ENCODE measurements at regions not wholly inside any gene's neighbourhood (a gene's known extent, or its start where the extent isn't known, plus 50 kb on each side); places are given as distances from the start of the nearest gene placed in this dataset.

DNA sequence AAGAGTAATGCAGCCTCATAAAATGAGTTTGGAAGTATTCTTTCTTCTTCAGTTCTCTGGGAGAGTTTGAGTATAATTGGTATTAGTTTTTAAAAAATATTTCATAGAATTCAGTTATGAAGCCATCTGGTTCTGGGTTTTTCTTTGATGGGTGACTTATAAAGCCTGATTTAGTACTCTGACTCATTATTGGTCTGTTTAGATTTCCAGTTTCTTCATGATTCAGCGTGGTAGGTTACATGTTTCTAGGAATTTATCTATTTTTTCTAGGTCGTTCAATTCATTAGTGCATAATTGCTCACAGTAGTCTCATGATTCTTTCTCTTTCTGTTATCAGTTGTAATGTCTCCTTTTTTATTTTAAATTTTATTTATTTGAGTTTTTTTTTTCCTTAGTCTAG is 111.2 kb downstream of the CEP44 start:
- H3K27me3 ChIP-seq (ENCODE audit: control insufficient read depth, insufficient read depth, low read length): no peaks in the 10 kb centered on the region
- H3K36me3 ChIP-seq (ENCODE audit: control insufficient read depth, insufficient read depth, low read length): no peaks in the 10 kb centered on the region
- ChIA-PET POLR2A (no interaction called here), CTCF (no interaction called here)
- DNase-seq (ENCODE audit: low read depth): peak; percentile 19
- no peak overlapping the region for H3K4me3 ChIP-seq (ENCODE audit: low read depth, low read length)
- TF ChIP-seq, protein P1, sequence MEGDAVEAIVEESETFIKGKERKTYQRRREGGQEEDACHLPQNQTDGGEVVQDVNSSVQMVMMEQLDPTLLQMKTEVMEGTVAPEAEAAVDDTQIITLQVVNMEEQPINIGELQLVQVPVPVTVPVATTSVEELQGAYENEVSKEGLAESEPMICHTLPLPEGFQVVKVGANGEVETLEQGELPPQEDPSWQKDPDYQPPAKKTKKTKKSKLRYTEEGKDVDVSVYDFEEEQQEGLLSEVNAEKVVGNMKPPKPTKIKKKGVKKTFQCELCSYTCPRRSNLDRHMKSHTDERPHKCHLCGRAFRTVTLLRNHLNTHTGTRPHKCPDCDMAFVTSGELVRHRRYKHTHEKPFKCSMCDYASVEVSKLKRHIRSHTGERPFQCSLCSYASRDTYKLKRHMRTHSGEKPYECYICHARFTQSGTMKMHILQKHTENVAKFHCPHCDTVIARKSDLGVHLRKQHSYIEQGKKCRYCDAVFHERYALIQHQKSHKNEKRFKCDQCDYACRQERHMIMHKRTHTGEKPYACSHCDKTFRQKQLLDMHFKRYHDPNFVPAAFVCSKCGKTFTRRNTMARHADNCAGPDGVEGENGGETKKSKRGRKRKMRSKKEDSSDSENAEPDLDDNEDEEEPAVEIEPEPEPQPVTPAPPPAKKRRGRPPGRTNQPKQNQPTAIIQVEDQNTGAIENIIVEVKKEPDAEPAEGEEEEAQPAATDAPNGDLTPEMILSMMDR (IDR thresholded peaks at IDR 0.05; ENCODE audit: insufficient read depth, low read depth, low read length): no peak

DNA sequence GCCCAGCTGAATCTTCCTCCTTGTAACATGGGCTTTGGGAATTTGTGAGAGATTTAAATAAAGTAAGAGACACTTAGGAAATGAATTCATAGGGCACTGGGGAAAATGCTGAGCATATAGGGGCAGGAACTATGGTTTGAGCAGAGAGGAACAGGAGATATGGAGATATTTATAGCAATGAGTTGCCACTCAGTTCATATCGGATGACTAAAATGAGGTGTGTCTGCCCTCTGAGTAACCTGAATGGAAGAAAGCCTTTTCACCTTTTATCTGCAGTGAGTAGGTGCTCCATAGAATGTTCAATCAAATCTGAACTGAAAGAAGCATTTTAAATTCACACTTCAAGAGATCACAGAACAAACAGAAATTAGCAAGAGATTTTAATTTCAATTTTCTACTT is 105.7 kb downstream of the CEP44 start:
- H3K4me3 ChIP-seq (ENCODE audit: low read depth, low read length): no peak overlapping the region
- H3K27me3 ChIP-seq (ENCODE audit: control insufficient read depth, insufficient read depth, low read length): no peaks in the 10 kb centered on the region
- no peak for DNase-seq (ENCODE audit: low read depth)
- H3K36me3 ChIP-seq (ENCODE audit: control insufficient read depth, insufficient read depth, low read length): no peaks in the 10 kb centered on the region
- POLR2A ChIA-PET: no interaction called here
- TF ChIP-seq, protein P1 (IDR thresholded peaks at IDR 0.05; ENCODE audit: insufficient read depth, low read depth, low read length): no peak
- CTCF ChIA-PET: no interaction called here

DNA sequence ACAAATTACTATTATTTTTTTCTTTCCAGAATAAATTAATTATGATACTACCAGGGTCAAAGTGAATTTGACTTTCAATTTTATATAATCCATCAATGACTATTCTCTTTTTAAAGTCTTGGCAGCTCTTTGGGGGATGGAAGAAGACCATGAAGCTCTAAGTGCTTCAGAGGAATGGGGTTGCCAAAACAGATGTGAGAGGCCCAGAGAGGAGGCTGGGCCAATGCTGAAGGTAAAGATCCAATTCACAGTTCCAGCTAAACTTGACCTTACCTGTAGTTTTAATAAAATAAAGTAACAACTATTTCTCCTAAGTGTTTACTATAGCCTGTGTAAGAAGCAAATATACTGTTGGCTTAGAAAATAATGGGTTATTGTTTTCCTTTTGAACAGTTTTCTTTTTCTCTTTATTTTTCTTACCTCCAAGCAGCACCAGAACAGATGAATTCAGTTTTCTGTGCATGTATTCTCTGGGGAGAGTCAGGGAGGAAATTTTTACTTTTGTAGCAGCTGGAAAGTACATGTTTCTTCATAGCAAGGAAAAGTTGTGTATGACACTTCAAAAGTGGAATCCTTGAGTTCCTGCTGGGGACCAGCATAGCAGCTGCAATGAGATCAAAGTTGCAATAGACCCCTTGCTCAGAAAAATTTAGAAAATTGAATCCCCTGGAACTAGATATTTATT is 104.9 kb downstream of the CEP44 start:
- DNase-seq (ENCODE audit: low read depth): no peak
- Histone ChIP-seq H3K27me3 (ENCODE audit: control insufficient read depth, insufficient read depth, low read length) (no peaks in the 10 kb centered on the region), H3K36me3 (ENCODE audit: control insufficient read depth, insufficient read depth, low read length) (no peaks in the 10 kb centered on the region), H3K4me3 (ENCODE audit: low read depth, low read length) (no peak overlapping the region)
- ChIA-PET POLR2A (no interaction called here), CTCF (no interaction called here)
- TF ChIP-seq, protein P1 (IDR thresholded peaks at IDR 0.05; ENCODE audit: insufficient read depth, low read depth, low read length): no peak

DNA sequence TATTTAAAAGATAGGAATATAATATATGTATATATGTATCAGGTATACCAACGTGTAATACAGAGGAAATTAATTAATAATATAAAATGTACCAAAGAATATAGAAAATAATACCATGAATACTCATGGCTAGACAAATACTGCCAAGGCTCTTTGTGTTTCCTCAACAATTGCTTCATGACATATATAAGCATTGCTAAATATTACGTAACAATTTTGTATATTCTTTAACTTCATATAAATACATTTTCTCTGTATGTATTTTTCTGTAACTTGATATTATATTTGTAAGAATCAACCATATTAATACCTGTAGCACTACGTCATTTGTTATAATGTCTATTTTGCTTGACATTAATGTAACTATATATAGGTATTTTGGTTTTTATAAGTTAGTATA is 104.0 kb downstream of the CEP44 start:
- CTCF ChIA-PET: interaction anchor here (0.8 kb wide), 1 partner anchor 14 kb away, joined by 3 read pairs; no protein-coding TSS in a partner anchor

DNA sequence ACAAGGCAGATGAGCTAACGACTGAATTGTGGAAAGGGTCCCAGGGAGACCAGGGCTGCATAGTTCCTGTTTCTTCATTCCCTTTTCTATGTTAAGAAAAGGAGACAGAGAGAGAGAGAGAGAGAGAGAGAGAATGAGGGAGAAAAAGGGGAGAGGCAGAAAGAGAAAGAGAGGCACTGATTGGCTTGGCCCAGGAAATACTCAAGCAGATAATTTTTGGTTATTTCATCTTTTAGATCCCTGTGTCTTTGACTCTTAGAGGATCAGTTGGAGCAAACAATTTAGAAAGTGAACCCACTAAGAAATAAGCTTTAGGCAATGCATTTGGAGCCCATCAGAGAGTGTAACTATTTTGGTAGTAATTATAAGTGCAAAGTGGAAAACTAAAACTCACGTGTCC is 103.4 kb downstream of the CEP44 start:
- H3K36me3 ChIP-seq (ENCODE audit: control insufficient read depth, insufficient read depth, low read length): no peaks in the 10 kb centered on the region
- POLR2A ChIA-PET: no interaction called here
- no peak for DNase-seq (ENCODE audit: low read depth)
- no peak overlapping the region for H3K4me3 ChIP-seq (ENCODE audit: low read depth, low read length)
- no peaks in the 10 kb centered on the region for H3K27me3 ChIP-seq (ENCODE audit: control insufficient read depth, insufficient read depth, low read length)
- TF ChIP-seq, protein P1 (IDR thresholded peaks at IDR 0.05; ENCODE audit: insufficient read depth, low read depth, low read length): no peak
- CTCF ChIA-PET: interaction anchor here (0.8 kb wide), 1 partner anchor 14 kb away, joined by 3 read pairs; no protein-coding TSS in a partner anchor

More for the DNA sequence above, 104.0 kb downstream of the CEP44 start:
- Histone ChIP-seq H3K4me3 (ENCODE audit: low read depth, low read length) (no peak overlapping the region), H3K27me3 (ENCODE audit: control insufficient read depth, insufficient read depth, low read length) (no peaks in the 10 kb centered on the region), H3K36me3 (ENCODE audit: control insufficient read depth, insufficient read depth, low read length) (no peaks in the 10 kb centered on the region)
- TF ChIP-seq, protein P1 (IDR thresholded peaks at IDR 0.05; ENCODE audit: insufficient read depth, low read depth, low read length): no peak
- no peak for DNase-seq (ENCODE audit: low read depth)
- POLR2A ChIA-PET: no interaction called here
